A549 (cell line): ENCODE measurements at regions not wholly inside any gene's neighbourhood (a gene's known extent, or its start where the extent isn't known, plus 50 kb on each side); places are given as distances from the start of the nearest gene placed in this dataset.

Source experiments
- ATAC-seq, 2 experiments: fragments of 200-7000 bp in 1 of 2; fragments of >200 bp in 1 of 2; cut with Nextera tagmentation in 1 of 2; cut with Tn5 transposase in 1 of 2; 3 replicates each; pipeline versions ENCODE4 v1.8.0 to v1.9.1; 2018 to 2020; ENCODE audit warnings: mild to moderate bottlenecking in 1 of 2, moderate library complexity in 1 of 2
- CTCF ChIA-PET: fragments of 300-600 bp; sonication (Branson Sonifier 250); formaldehyde crosslinking; extraction: SDS; loops from one replicate; lab custom pipeline; 2021; ENCODE audit warnings: antibody characterized with exemption, inconsistent platforms; lab: Yijun Ruan, JAX
- POLR2A ChIA-PET: fragments of 350-600 bp; formaldehyde crosslinking; extraction: SDS; loops from one replicate; lab custom pipeline; 2021; ENCODE audit warnings: antibody characterized with exemption, inconsistent platforms; lab: Yijun Ruan, JAX
- DNase-seq, 2 experiments: peaks; one replicate each; pipeline versions ENCODE4 v3.0.0 to v3.0.0-alpha.2; 2011 to 2016; ENCODE audit warnings: low read depth in 1 of 2, low spot score in 1 of 2
- FAIRE-seq: peaks from 2 replicates; lab custom pipeline; 2011; peaks lifted over from hg19 to GRCh38; lab: Jason Lieb, UNC
- H3K27ac ChIP-seq, 2 experiments: fragments of >200 bp; sonication (Bioruptor Twin); formaldehyde crosslinking; 3 replicates each; pipeline ENCODE4 v1.5.1; 2016 to 2017
- H3K4me1 ChIP-seq: fragments of >200 bp; sonication (Bioruptor Twin); formaldehyde crosslinking; 3 replicates; pipeline ENCODE4 v1.6.1; 2016
- H3K4me2 ChIP-seq: fragments of >200 bp; sonication (Bioruptor Twin); formaldehyde crosslinking; 3 replicates; pipeline ENCODE4 v1.6.1; 2016
- H3K4me3 ChIP-seq: fragments of >200 bp; sonication (Bioruptor Twin); formaldehyde crosslinking; 3 replicates; pipeline ENCODE4 v1.5.1; 2016
- H3K9me3 ChIP-seq: fragments of >200 bp; sonication (Bioruptor Twin); formaldehyde crosslinking; 3 replicates; pipeline ENCODE4 v1.6.1; 2016
- ATOH8 ChIP-seq: fragments of 250-450 bp; sonication (Bioruptor Pico); IDR thresholded peaks from 2 replicates; pipeline ENCODE4 v1.5.0; 2020; ENCODE audit warnings: low read depth, mild to moderate bottlenecking, moderate library complexity
- CHD2 ChIP-seq: fragments of 150-350 bp; IDR thresholded peaks from 2 replicates; pipeline ENCODE4 v1.6.1; 2014; ENCODE audit warnings: low read length; ENCODE audit not compliant: partially characterized antibody
- CTCF ChIP-seq: fragments of >200 bp; sonication (Bioruptor Twin); formaldehyde crosslinking; IDR thresholded peaks from 3 replicates; pipeline ENCODE4 v1.5.1; 2016
- ELK1 ChIP-seq: fragments of 150-350 bp; IDR thresholded peaks from 2 replicates; pipeline ENCODE4 v1.6.1; 2014; ENCODE audit warnings: low read depth, mild to moderate bottlenecking, low read length
- ESRRA ChIP-seq: fragments of 150-350 bp; IDR thresholded peaks from 2 replicates; pipeline ENCODE4 v1.6.1; 2014; ENCODE audit warnings: mild to moderate bottlenecking, low read length, borderline replicate concordance
- GATA3 ChIP-seq: IDR thresholded peaks from 2 replicates; pipeline ENCODE4 v1.6.1; 2012; ENCODE audit warnings: borderline replicate concordance
- HOXA7 ChIP-seq: fragments of 250-450 bp; sonication (Bioruptor Pico); IDR thresholded peaks from 2 replicates; pipeline ENCODE4 v1.5.0; 2020; ENCODE audit warnings: mild to moderate bottlenecking, moderate library complexity
- HOXB13 ChIP-seq: fragments of 250-450 bp; sonication (Bioruptor Pico); IDR thresholded peaks from 2 replicates; pipeline ENCODE4 v1.5.0; 2020; ENCODE audit warnings: low read depth, mild to moderate bottlenecking, moderate library complexity
- JUN ChIP-seq, 2 experiments: fragments of >200 bp; sonication (Bioruptor Twin); formaldehyde crosslinking; IDR thresholded peaks; 2 replicates in 1 of 2; 3 replicates in 1 of 2; pipeline ENCODE4 v1.6.1; 2016 to 2017
- JUNB ChIP-seq: fragments of >200 bp; sonication (Bioruptor Twin); formaldehyde crosslinking; IDR thresholded peaks from 2 replicates; pipeline ENCODE4 v1.6.1; 2016
- KDM5A ChIP-seq: fragments of 200-600 bp; sonication (generic); IDR thresholded peaks from 2 replicates; pipeline ENCODE4 v1.6.1; 2016; ENCODE audit warnings: antibody characterized with exemption, mild to moderate bottlenecking
- MAFK ChIP-seq: fragments of 450-650 bp; IDR thresholded peaks from 2 replicates; pipeline ENCODE4 v1.6.1; 2014; ENCODE audit not compliant: partially characterized antibody
- MAZ ChIP-seq: fragments of 150-350 bp; IDR thresholded peaks from 2 replicates; pipeline ENCODE4 v1.6.1; 2014; ENCODE audit warnings: antibody characterized with exemption, low read depth, low read length, borderline replicate concordance
- NFE2L2 ChIP-seq: fragments of 150-350 bp; conservative IDR thresholded peaks from 2 replicates; pipeline ENCODE4 v1.6.1; 2014; ENCODE audit warnings: low read length
- NPAS2 ChIP-seq: fragments of 250-450 bp; sonication (Bioruptor Pico); IDR thresholded peaks from 2 replicates; pipeline ENCODE4 v1.8.0; 2022; ENCODE audit warnings: mild to moderate bottlenecking, moderate library complexity, borderline replicate concordance
- PHF8 ChIP-seq: fragments of 200-600 bp; sonication (generic); IDR thresholded peaks from 2 replicates; pipeline ENCODE4 v1.6.1; 2016; ENCODE audit warnings: low read depth, mild to moderate bottlenecking, antibody characterized with exemption, moderate library complexity, borderline replicate concordance
- RNF2 ChIP-seq: fragments of 200-600 bp; sonication (generic); IDR thresholded peaks from 2 replicates; pipeline ENCODE4 v1.6.1; 2016; ENCODE audit warnings: low read depth, mild to moderate bottlenecking, antibody characterized with exemption, moderate library complexity, borderline replicate concordance
- SMC3 ChIP-seq: fragments of >200 bp; sonication (Bioruptor Twin); formaldehyde crosslinking; IDR thresholded peaks from 3 replicates; pipeline ENCODE4 v1.6.1; 2018; ENCODE audit warnings: inconsistent platforms
- SREBF2 ChIP-seq: fragments of 450-650 bp; IDR thresholded peaks from 2 replicates; pipeline ENCODE4 v1.6.1; 2014; ENCODE audit warnings: mild to moderate bottlenecking, moderate library complexity
- TP53 ChIP-seq: fragments of 250-450 bp; sonication (Bioruptor Pico); IDR thresholded peaks from 2 replicates; pipeline ENCODE4 v1.5.0; 2021; ENCODE audit warnings: mild to moderate bottlenecking, moderate library complexity
- WGBS: methylation state at CpG from one replicate; pipeline ENCODE4 v1.1.6; 2017; ENCODE audit errors: missing lambda C conversion rate; 5-methylcytosine and 5-hydroxymethylcytosine counted together
- TF ChIP-seq, protein P1 (sequence below): fragments of >200 bp; sonication (Bioruptor Twin); formaldehyde crosslinking; IDR thresholded peaks from 3 replicates; pipeline ENCODE4 v1.6.1; 2016
- TF ChIP-seq, protein P2 (sequence below): IDR thresholded peaks from 2 replicates; pipeline ENCODE4 v1.6.1; 2012; ENCODE audit warnings: low read depth, borderline replicate concordance

DNA sequence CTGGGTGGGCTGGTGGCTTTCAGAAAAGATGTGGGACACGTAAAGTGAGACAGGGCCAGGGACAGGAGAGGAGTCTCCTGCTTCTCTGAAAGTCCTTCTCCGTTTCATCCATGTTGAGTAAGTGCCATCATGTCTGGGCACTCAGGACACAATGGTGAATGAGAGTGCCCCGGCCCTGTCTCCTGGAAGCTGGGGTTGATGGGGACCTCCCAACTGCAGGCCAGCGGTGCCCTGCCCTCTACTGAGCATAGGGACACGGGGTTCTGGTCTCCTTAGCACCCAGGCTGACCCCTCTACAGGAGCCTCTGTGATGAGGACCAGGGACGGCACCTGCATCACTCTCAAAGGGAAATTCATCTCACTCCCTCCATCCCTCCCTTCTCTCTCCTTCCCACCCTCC is 772.3 kb downstream of the BRD1 start:
- Histone ChIP-seq H3K4me1 (no peaks in the 10 kb centered on the region), H3K4me2 (no peak overlapping the region), H3K27ac (no peak overlapping the region), H3K4me3 (no peak overlapping the region), H3K9me3 (no peaks in the 10 kb centered on the region)
- no peak for TF ChIP-seq CTCF
- TF ChIP-seq, protein P1, sequence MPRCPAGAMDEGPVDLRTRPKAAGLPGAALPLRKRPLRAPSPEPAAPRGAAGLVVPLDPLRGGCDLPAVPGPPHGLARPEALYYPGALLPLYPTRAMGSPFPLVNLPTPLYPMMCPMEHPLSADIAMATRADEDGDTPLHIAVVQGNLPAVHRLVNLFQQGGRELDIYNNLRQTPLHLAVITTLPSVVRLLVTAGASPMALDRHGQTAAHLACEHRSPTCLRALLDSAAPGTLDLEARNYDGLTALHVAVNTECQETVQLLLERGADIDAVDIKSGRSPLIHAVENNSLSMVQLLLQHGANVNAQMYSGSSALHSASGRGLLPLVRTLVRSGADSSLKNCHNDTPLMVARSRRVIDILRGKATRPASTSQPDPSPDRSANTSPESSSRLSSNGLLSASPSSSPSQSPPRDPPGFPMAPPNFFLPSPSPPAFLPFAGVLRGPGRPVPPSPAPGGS, result no peak
- no peak for TF ChIP-seq JUNB
- TF ChIP-seq ELK1, result no peak
- TF ChIP-seq, protein P2, sequence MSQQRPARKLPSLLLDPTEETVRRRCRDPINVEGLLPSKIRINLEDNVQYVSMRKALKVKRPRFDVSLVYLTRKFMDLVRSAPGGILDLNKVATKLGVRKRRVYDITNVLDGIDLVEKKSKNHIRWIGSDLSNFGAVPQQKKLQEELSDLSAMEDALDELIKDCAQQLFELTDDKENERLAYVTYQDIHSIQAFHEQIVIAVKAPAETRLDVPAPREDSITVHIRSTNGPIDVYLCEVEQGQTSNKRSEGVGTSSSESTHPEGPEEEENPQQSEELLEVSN, result no peak
- no peak for TF ChIP-seq MAFK
- ATAC-seq (no peak), DNase-seq (no peak), FAIRE-seq (no peak)
- WGBS, result 6% methylated on average over 6 of the region's 6 CpGs
- POLR2A ChIA-PET, result no interaction called here
- CTCF ChIA-PET, result interaction anchor here (2.1 kb wide), 1 partner anchor 9 kb away, joined by 9 read pairs; no protein-coding TSS in a partner anchor

DNA sequence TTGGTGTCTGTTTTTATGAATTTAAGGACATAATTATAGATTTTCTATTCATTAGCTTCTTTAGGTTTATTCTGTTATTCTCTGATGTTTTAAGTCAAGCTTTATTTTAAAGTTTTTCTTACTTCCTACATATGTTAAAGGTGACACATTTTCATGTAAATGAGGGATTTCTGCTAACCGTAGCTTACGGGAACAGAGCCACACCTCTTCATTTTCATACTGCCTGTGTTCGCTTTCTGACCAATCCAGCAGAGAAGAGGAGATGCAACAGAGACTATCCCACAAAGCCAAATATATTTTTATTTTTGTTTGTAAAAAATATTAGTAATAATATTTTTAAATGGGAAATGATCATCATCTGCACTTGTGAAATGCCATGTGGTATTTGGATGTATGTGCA is 774.1 kb downstream of the BRD1 start:
- 82% methylated on average over 3 of the region's 3 CpGs for WGBS
- Histone ChIP-seq H3K4me1 (no peaks in the 10 kb centered on the region), H3K4me2 (no peak overlapping the region), H3K4me3 (no peak overlapping the region), H3K9me3 (no peaks in the 10 kb centered on the region), H3K27ac (no peak overlapping the region)
- POLR2A ChIA-PET, result no interaction called here
- ATAC-seq (no peak), FAIRE-seq (no peak), DNase-seq (no peak)
- CTCF ChIA-PET, result interaction anchor here (1.0 kb wide), 1 partner anchor 252 kb away, joined by 3 read pairs; no protein-coding TSS in a partner anchor
- TF ChIP-seq CHD2 (no peak), JUN (IDR thresholded peaks at IDR 0.05) (no peak), RNF2 (no peak), SREBF2 (no peak), ATOH8 (CRISPR knock-in tag) (no peak), PHF8 (no peak)

DNA sequence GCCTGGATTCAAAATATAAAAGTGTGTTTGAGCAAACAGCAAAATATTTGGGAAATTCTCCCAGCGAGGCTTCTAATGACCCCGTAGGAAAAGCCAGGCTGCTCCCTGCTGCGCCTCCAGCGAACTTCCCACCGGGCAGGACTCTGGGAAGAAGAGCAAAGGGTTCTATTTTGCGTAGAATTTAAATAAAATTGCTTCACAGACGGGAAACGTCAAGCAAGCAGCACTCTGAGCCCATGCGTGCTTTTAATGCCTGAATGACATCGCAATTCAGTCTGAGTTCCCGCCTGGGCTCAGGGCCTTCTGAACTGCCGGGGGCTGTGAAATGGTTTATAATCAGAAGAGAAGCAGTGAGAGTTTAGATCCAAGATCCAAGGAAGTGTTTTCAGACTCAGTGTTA is 775.1 kb downstream of the BRD1 start:
- FAIRE-seq (no peak), ATAC-seq (no peak), DNase-seq (no peak)
- H3K27ac ChIP-seq, result no peak overlapping the region
- H3K4me1 ChIP-seq, result no peaks in the 10 kb centered on the region
- TF ChIP-seq SMC3, result no peak
- TF ChIP-seq KDM5A, result no peak
- TF ChIP-seq HOXB13 (CRISPR knock-in tag), result no peak
- no peak for TF ChIP-seq MAZ
- TF ChIP-seq NFE2L2, result no peak
- no peak for TF ChIP-seq GATA3
- TF ChIP-seq HOXA7 (CRISPR knock-in tag), result no peak
- no peak for TF ChIP-seq NPAS2 (CRISPR knock-in tag)
- TF ChIP-seq ESRRA, result no peak
- TF ChIP-seq CTCF, result no peak
- TF ChIP-seq TP53 (CRISPR knock-in tag), result no peak
- H3K4me2 ChIP-seq, result no peak overlapping the region
- CTCF ChIA-PET, result no interaction called here
- H3K9me3 ChIP-seq, result no peaks in the 10 kb centered on the region
- WGBS, result 58% methylated on average over 10 of the region's 12 CpGs
- H3K4me3 ChIP-seq, result no peak overlapping the region
- POLR2A ChIA-PET, result no interaction called here
